HG03045 (cell line): ENCODE measurements at regions not wholly inside any gene's neighbourhood (a gene's known extent, or its start where the extent isn't known, plus 50 kb on each side); places are given as distances from the start of the nearest gene placed in this dataset.

Experiments
- ATAC-seq: cut with Tn5 transposase; IDR thresholded peaks from one replicate; pipeline ENCODE4 v1.9.1; 2021; ENCODE audit warnings: mild to moderate bottlenecking, moderate library complexity; ENCODE audit not compliant: unreplicated experiment

GRCh38 chr5:107090506-107090905, 580.2 kb downstream of the EFNA5 start:
- no peak for ATAC-seq

DNA sequence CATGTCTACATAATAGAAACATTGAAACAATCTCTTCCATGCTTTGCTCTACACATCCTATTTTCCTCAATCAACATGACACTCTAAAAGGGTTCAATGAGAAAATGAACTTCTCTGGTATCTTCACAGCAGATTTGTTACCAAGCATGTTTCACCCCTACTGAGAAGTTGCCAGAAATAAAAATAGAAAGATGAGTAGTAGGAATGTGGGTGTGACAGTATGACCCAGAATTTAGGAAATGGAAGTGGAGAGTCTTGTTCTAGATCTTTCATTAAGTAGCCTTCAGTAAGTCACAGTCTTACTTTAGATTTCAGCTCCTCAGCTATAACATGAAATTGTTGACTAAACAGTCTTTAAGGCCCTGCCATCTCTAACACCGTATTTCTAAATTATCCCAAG, 581.8 kb downstream of the EFNA5 start:
- ATAC-seq = no peak

GRCh38 chr5:107085572-107085971, 585.2 kb downstream of the EFNA5 start:
- no peak for ATAC-seq

- ATAC-seq = no peak
Observed at GRCh38 chr5:107074996-107075395, 595.7 kb downstream of the EFNA5 start.

DNA sequence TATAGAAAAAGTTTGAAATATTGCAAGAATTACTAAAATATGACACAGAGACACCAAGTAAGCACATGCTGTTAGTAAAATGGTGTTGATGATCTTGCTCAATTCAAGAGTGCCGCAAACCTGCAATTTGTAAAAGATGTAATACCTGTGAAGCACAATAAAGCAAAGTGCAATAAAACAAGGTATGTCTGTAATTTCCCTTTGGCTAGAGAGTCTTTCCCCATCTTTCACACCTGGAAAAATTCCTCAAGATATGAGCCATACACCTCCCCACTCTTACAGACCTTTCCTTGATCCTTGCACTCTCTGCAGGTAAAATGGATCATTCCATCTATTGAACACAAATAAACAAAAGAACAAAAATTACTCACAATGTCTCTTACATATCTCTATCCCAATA, 597.8 kb downstream of the EFNA5 start:
- ATAC-seq = no peak

DNA sequence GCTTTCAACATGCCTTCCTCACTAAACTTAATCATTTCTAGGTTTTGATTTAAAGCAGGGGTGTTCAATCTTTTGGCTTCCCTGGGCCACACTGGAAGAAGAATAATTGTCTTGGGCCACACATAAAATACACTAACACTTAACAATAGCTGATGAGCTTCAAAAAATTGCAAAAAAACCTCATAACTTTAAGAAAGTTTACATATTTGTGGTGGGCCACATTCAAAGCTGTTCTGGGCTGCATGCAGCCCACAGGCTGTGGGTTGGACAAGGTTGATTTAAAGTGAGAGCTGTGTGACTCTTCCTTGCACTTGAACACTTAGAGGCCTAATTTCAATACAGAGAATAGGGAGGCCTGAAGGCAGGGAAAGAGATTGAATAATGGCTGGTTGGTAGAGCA, 598.3 kb downstream of the EFNA5 start:
- ATAC-seq = no peak

DNA sequence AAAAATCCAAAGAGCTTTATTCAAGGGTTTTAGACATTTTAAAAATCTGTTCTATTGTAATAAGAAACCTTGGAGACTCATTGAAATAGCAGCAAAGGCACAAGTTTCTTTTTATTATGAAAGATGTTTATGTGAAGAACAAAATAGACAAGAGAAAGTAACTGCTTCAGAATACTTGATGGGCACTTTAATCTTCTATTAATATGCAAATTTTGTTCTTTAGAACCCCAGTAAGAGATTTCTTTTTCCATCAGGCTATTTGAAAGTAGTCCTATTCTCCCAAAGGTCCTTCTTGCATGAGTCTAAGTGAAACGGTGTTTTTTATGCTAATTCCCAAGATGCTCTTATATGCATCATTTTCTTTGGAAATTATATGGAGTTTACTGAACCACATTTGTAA, 602.0 kb downstream of the EFNA5 start:
- no peak for ATAC-seq

DNA sequence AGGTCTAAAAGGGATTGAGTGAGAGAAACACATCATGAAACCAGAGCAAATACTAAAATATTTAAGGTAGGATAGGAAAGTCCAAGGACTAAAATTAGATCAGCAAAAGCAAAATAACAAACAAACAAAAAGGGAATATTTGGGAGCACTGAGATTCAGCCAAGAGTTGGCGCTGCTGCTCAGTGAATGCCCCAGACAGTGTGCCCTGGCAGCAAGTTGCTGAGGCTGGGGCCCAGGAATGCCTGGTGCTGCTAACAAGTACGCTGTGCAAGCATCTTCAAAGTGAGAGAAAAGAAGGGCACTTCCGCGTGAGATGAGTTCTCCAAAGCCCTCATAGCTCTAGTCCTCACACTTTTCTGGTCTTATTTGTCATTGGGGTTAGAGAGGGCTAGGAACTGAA, 603.3 kb downstream of the EFNA5 start:
- ATAC-seq = no peak

- ATAC-seq = no peak
Observed at GRCh38 chr5:107063511-107063910, 607.2 kb downstream of the EFNA5 start.

GRCh38 chr5:107058803-107059202, 611.9 kb downstream of the EFNA5 start:
- ATAC-seq = no peak

DNA sequence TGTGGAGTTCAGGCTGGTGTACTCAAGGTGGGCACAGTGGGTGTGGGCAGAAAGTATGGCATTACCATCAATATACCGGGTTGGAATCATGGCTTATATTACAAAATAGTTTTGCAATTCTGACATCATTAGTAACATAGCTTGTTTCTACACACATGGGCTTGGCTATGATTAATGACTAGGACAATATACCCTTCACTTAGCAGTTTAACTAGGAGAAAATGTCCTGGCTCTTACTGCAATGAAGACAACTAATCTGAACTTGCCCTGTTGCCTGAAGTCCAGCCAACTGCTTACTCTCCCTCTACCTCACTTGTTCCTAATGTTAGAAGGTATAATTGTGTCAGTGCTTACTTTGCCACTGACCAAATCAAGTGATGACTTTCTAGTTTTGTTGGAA, 612.5 kb downstream of the EFNA5 start:
- ATAC-seq = no peak

DNA sequence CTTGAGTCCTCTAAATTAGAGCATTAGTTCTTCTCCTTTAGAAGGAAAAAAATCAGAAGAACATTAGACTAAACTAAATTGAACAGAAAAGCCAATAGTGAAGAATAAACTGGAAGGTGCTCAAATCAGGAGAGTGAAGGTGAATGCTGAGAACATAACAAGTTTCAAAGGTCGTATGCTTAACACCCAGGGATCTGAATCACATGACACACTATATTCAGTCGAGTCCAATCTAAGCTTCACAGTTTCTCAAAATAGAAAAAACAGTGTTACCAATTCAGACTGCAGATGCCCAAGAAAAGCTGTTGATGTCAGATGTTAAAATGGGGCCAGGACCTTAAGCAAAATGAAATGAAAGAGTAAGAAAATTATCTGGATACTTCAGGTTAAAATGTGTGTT, 614.5 kb downstream of the EFNA5 start:
- no peak for ATAC-seq

DNA sequence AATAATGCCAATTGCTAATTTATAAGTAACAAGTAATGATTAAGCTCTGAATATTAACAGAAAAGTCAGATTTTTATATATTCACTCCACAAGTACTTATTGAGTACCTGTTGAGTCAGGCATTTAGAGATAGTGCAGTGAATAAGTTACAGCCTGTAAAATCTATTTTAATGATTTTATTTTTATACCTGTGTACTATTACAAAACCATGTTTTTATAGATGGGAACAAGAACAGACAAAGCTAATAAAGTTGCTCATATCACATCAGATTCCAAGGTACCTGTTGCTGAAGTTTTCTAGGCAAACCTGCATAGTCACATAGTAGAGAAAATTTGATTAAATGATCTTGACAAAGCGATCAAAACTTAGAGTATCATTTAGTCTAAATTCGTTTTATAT, 623.7 kb downstream of the EFNA5 start:
- no peak for ATAC-seq

DNA sequence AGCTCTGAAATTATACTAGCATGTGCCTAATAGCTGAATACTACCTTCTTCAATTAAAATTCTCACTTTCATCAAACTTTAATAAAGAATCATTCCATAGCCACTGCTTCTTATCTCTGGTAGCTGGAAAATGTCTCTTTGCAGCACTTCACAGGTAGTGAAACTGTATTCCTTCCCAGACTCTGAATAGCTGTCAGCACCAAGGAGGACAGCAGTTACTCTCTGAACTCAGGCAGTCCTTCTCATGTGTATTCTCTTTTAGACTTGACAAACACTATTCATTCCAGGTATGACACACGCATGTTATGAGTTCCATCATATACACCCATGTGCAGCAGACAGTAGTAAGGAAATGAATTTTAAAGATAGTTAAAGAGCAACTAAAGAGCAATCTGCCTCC, 627.1 kb downstream of the EFNA5 start:
- ATAC-seq = no peak

- no peak for ATAC-seq
Observed at GRCh38 chr5:107040907-107041306, 629.8 kb downstream of the EFNA5 start.

DNA sequence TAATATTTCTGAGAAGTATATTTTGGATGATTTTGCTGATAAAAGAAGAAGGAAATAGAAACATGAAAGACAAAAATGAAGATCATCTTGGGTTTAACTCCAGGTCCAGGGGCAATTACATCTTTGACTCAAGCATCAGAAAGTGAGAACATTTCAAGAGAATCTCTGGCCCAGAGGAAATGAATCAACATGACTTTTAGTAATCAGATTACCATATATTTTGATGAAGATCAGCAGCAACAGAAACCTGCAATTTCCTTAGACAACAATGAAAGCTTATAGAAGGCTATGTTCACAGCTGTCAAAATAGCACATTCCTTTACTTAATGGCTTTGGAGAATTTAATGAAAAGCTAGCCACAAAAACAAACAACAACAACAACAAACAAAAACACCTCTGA, 638.1 kb downstream of the EFNA5 start:
- no peak for ATAC-seq

- no peak for ATAC-seq
Observed at GRCh38 chr5:107028938-107029337, 641.8 kb downstream of the EFNA5 start.

DNA sequence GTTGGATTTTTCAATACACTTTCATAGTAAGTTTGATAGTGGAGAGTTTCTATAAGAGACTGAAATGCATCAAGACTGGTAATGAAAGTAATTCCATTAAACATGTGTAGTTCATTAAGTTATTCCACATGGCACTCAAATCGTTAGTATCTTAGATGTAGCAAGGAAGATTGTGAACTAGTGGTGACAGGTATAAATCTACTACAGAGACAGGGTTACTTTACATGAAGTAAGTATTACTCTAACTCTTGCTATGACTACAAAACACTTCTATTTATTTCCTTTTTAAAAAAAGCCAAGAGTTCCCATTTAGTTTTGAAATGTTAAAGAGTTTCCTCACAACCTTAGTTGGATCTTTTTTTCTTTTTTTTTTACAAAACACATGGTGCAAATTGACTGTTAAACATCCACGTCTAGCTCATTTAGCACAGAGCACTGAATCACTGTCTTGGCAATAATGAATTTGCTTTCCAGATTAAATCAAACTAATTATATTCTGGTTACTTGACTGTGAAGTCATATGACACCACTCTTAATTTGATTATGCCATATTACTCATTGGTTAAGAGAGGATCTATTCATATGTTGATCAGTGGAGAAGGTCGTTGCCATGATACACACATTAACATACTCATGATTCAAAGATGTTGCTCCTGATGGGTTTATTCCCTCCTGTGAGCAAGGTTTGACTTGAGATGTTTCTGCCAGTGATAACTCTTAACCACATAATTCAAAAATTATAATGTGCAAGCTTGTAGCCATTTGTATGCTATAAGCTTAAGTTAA, 644.8 kb downstream of the EFNA5 start:
- no peak for ATAC-seq

DNA sequence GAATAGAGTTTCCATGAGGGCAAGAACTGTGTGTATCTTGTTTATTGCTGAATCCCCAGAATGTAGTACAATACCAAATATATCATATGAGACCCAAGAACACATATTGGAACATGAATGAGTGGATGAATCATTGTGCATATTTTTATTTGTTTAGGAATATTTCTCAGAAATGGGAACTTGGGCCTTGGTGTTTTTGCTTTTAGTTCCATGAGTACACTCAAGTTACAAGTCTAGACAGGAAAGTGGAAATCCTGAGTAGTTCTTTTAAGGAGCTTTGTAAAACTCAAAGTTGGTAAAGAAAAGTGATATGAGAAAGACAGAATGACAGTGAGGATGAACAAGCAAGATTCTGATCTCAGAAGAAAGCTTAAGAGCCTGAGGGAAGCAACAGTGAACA, 647.0 kb downstream of the EFNA5 start:
- no peak for ATAC-seq

DNA sequence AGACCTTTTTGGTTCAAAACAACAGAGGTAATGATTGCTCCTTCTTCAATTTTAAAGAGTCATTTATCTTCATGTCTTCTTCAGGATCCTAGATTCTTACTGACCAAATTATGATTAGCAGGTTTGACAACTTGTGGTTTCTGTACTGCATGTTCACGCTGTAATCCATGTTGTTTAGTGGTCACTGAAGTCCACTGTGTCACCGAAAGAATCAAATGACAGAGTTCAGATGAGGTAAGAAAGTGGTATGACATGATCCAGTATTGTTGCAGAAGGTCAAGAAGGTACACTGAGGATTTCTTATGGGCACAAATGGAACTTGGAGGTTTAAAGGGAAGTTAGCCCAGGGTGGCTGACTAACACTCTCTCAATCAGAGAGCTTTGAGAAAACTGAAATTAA, 649.2 kb downstream of the EFNA5 start:
- ATAC-seq = no peak

- ATAC-seq = no peak
Observed at GRCh38 chr5:107020626-107021025, 650.1 kb downstream of the EFNA5 start.

- no peak for ATAC-seq
Observed at GRCh38 chr5:107017616-107018015, 653.1 kb downstream of the EFNA5 start.

DNA sequence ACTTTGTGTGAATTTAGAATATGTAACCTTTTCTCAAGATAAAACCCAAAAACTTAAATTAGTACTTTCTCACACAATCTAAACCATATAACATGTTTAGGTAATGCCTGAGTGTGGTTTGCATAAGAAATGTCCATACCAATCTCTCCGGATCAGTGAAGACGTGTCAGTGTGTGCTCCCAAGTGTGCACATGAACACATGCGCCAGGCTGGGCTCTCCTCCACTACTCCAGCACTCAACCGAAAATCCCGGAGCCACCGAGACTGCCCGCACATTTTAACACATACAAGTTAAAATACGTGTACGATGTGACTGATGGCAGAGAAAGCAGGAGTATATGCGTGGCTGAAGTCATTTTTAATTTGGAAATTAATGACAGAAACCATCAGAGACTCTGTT, 658.4 kb downstream of the EFNA5 start:
- ATAC-seq = no peak
